Kidney epithelial cell (primary cell): ENCODE measurements at regions not wholly inside any gene's neighbourhood (a gene's known extent, or its start where the extent isn't known, plus 50 kb on each side); places are given as distances from the start of the nearest gene placed in this dataset.

Experiments used
- DNase-seq: peaks from one replicate; pipeline ENCODE4 v3.0.0-alpha.2; 2010; ENCODE audit warnings: low read depth
- H3K27me3 ChIP-seq: 2 replicates; pipeline ENCODE4 v1.6.0; 2011; ENCODE audit warnings: low read length; ENCODE audit not compliant: control insufficient read depth, insufficient read depth
- H3K36me3 ChIP-seq: 2 replicates; pipeline ENCODE4 v1.5.1; 2011; ENCODE audit warnings: low read length; ENCODE audit not compliant: control insufficient read depth, insufficient read depth
- H3K4me3 ChIP-seq: 2 replicates; pipeline ENCODE4 v1.5.1; 2011; ENCODE audit warnings: low read depth, mild to moderate bottlenecking, control low read depth, low read length
- CTCF ChIP-seq: IDR thresholded peaks from 2 replicates; pipeline ENCODE4 v1.5.1; 2011; ENCODE audit warnings: mild to moderate bottlenecking, moderate library complexity, low read length, control low read depth, inconsistent platforms; ENCODE audit not compliant: insufficient read depth, poor library complexity, severe bottlenecking

DNA sequence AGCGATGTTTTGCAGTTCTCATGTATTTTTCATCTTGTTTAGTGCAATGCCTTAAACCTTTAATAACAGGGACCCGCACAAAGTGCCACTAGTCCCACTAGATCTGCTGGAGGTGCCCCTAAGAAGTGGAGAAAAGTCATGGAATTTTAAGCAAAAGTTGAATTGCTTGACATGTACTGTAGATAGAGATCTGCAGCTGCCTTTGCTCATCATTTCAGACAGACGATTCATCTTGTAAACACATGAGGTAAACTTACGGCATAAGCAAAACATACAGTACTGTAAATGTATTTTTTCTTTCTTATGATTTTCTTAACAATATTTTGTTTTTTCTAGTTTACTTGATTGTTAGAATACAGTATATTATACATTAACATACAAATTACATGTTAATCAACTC, 295.6 kb downstream of the CASP12 start:
- no peaks in the 10 kb centered on the region for H3K27me3 ChIP-seq
- H3K4me3 ChIP-seq, result no peak overlapping the region
- no peak for DNase-seq
- no peaks in the 10 kb centered on the region for H3K36me3 ChIP-seq
- TF ChIP-seq CTCF, result no peak

DNA sequence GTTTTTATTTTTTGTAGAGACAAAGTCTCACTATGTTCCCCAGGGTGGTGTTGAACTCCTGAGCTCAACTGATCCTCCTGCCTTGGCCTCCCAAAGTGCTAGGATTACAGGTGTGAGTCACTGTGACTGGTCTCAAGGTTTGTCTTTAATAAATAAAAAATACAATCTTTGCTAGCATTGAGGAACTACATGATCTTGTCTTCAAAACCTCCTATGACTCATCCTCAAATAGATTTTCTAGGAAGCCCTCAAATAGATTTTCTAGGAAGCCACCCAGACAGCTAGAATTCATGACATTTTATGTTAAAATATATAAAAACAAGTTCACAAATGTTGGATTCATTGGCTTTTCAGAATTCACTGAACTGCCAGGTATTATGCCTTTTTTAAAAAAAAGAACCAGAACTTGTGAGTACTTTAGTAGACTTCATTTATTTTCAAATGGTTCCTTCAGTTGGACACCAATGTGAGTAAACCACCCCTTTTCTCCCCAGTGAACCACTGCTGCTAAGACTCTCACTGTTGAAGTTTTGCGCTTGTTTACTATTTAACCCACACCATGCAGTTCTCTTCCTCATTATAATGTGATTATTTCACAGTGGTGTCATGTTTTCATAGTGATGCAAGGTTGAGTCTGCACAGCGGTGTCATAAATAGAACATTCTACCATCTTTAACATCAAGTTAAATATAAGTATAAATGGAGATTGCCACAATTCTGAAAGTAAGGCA, 303.9 kb downstream of the CASP12 start:
- H3K4me3 ChIP-seq, result no peak overlapping the region
- no peak for DNase-seq
- TF ChIP-seq CTCF, result no peak
- no peaks in the 10 kb centered on the region for H3K36me3 ChIP-seq
- H3K27me3 ChIP-seq, result no peaks in the 10 kb centered on the region

- TF ChIP-seq CTCF, result no peak
- H3K27me3 ChIP-seq, result no peaks in the 10 kb centered on the region
- no peaks in the 10 kb centered on the region for H3K36me3 ChIP-seq
- no peak for DNase-seq
- no peak overlapping the region for H3K4me3 ChIP-seq
These were observed 309.3 kb downstream of the CASP12 start for GRCh38 chr11:104588970-104589369.

GRCh38 chr11:104588446-104588845, 309.8 kb downstream of the CASP12 start:
- no peak for TF ChIP-seq CTCF
- no peaks in the 10 kb centered on the region for H3K36me3 ChIP-seq
- DNase-seq, result no peak
- H3K4me3 ChIP-seq, result no peak overlapping the region
- no peaks in the 10 kb centered on the region for H3K27me3 ChIP-seq

GRCh38 chr11:104584823-104585222, 313.4 kb downstream of the CASP12 start:
- Histone ChIP-seq H3K36me3 (no peaks in the 10 kb centered on the region), H3K27me3 (no peaks in the 10 kb centered on the region), H3K4me3 (no peak overlapping the region)
- no peak for TF ChIP-seq CTCF
- no peak for DNase-seq

DNA sequence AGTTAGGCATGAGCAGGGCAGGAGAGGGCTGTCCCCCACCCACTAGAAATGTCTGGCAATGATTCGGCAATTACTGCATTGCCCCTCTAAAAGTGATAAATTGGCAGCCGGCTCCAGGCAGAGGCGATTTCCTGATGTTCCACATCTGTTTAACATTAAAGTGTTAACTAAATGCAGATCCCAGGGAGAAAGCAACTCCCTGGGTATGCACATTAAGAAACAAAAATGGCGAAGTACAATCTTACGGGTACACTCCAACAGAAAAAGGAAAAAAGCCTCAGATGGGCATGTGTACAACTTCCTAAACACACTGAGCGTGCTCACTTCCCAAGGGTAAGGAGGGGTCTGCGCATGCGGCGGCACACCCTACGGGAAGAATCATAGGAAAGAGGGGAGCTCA, 314.4 kb downstream of the CASP12 start:
- DNase-seq, result no peak
- no peaks in the 10 kb centered on the region for H3K36me3 ChIP-seq
- no peak for TF ChIP-seq CTCF
- H3K27me3 ChIP-seq, result no peaks in the 10 kb centered on the region
- H3K4me3 ChIP-seq, result no peak overlapping the region
